ENCODE measurements at regions not wholly inside any gene's neighbourhood (a gene's known extent, or its start where the extent isn't known, plus 50 kb on each side); places are given as distances from the start of the nearest gene placed in this dataset.

GRCh38 chr7:24152877-24153472 is 131.0 kb upstream of the NPY start:
- H4K20me1 ChIP-seq (ENCODE audit: insufficient read depth), result no peaks in the 10 kb centered on the region
- no peak for TF ChIP-seq TAF1 (IDR thresholded peaks at IDR 0.05; ENCODE audit: low read depth)
- TF ChIP-seq EZH2 (IDR thresholded peaks at IDR 0.05; ENCODE audit: borderline replicate concordance, insufficient read depth, low read length, poor library complexity, severe bottlenecking), result no peak
- no peak overlapping the region for H3K4me2 ChIP-seq (ENCODE audit: low read length)
- H3K27ac ChIP-seq (ENCODE audit: low read length), result no peak overlapping the region
- H3F3A ChIP-seq (ENCODE audit: insufficient read depth, low read length, poor library complexity, severe bottlenecking), result no peaks in the 10 kb centered on the region
- no peaks in the 10 kb centered on the region for H3K79me2 ChIP-seq (replicated peaks; ENCODE audit: insufficient read depth, low read length)
- H3K36me3 ChIP-seq (ENCODE audit: insufficient read depth, low read length), result no peaks in the 10 kb centered on the region
- no peaks in the 10 kb centered on the region for H3K9me3 ChIP-seq (ENCODE audit: low read length)
- H2AFZ ChIP-seq (ENCODE audit: low read depth, low read length), result no peak overlapping the region
- no peaks in the 10 kb centered on the region for H3K9me2 ChIP-seq (ENCODE audit: insufficient read depth, low read length)
- H3K4me3 ChIP-seq (ENCODE audit: low read length), result no peak overlapping the region
- no peak overlapping the region for H3K9ac ChIP-seq (ENCODE audit: low read length)
- no peaks in the 10 kb centered on the region for H3K27me3 ChIP-seq (ENCODE audit: insufficient read depth, low read depth, low read length)

- no peak overlapping the region for H3K4me3 ChIP-seq (ENCODE audit: low read length)
- no peak for TF ChIP-seq EZH2 (IDR thresholded peaks at IDR 0.05; ENCODE audit: borderline replicate concordance, insufficient read depth, low read length, poor library complexity, severe bottlenecking)
- TF ChIP-seq POLR2AphosphoS5 (IDR thresholded peaks at IDR 0.05), result no peak
- TF ChIP-seq MXI1 (conservative IDR thresholded peaks at IDR 0.05; ENCODE audit: poor library complexity, severe bottlenecking), result no peak
- no peak for TF ChIP-seq CTCF (IDR thresholded peaks at IDR 0.05; ENCODE audit: poor library complexity, severe bottlenecking)
- TF ChIP-seq RAD21 (conservative IDR thresholded peaks at IDR 0.05), result no peak
- no peak for TF ChIP-seq TAF1 (IDR thresholded peaks at IDR 0.05; ENCODE audit: low read depth)
- no peak for TF ChIP-seq REST (IDR thresholded peaks at IDR 0.05; ENCODE audit: borderline replicate concordance)
- no peak for TF ChIP-seq EP300 (conservative IDR thresholded peaks at IDR 0.05; ENCODE audit: poor library complexity, severe bottlenecking)
- no peak for TF ChIP-seq SMC3 (conservative IDR thresholded peaks at IDR 0.05; ENCODE audit: poor library complexity)
- H3K4me2 ChIP-seq (ENCODE audit: low read length), result no peak overlapping the region
- no peak overlapping the region for H3K27ac ChIP-seq (ENCODE audit: low read length)
- H3K36me3 ChIP-seq (ENCODE audit: insufficient read depth, low read length), result no peaks in the 10 kb centered on the region
- H3K27me3 ChIP-seq (ENCODE audit: insufficient read depth, low read depth, low read length), result no peaks in the 10 kb centered on the region
- H3K9ac ChIP-seq (ENCODE audit: low read length), result no peak overlapping the region
- H2AFZ ChIP-seq (ENCODE audit: low read depth, low read length), result no peak overlapping the region
- H4K20me1 ChIP-seq (ENCODE audit: insufficient read depth), result no peaks in the 10 kb centered on the region
- no peaks in the 10 kb centered on the region for H3K9me2 ChIP-seq (ENCODE audit: insufficient read depth, low read length)
- no peaks in the 10 kb centered on the region for H3K9me3 ChIP-seq (ENCODE audit: low read length)
- H3F3A ChIP-seq (ENCODE audit: insufficient read depth, low read length, poor library complexity, severe bottlenecking), result no peaks in the 10 kb centered on the region
- H3K79me2 ChIP-seq (replicated peaks; ENCODE audit: insufficient read depth, low read length), result no peaks in the 10 kb centered on the region
Measured at GRCh38 chr7:24157666-24158065, 126.3 kb upstream of the NPY start.
